DMS153 treated with DMSO at 0.1 percent for 48 hours (cell line): ENCODE measurements at regions not wholly inside any gene's neighbourhood (a gene's known extent, or its start where the extent isn't known, plus 50 kb on each side); places are given as distances from the start of the nearest gene placed in this dataset.

Experiments used
- DNase-seq: peaks from one replicate; lab custom pipeline; 2025; ENCODE audit not compliant: unreplicated experiment; lab: John Stamatoyannopoulos, UW

- DNase-seq, result no peak
Observed at GRCh38 chr21:27192281-27192949, 225.5 kb upstream of the ADAMTS5 start.

GRCh38 chr21:27190601-27191000 lies 223.7 kb upstream of the ADAMTS5 start:
- DNase-seq, result no peak

GRCh38 chr21:27189870-27190269 lies 223.0 kb upstream of the ADAMTS5 start:
- no peak for DNase-seq

GRCh38 chr21:27173053-27173452 lies 206.2 kb upstream of the ADAMTS5 start:
- DNase-seq, result no peak

- no peak for DNase-seq
Observed at GRCh38 chr21:27171707-27172106, 204.8 kb upstream of the ADAMTS5 start.

GRCh38 chr21:27168084-27168483 lies 201.2 kb upstream of the ADAMTS5 start:
- DNase-seq, result no peak

- no peak for DNase-seq
Observed at GRCh38 chr21:27164208-27165177, 197.6 kb upstream of the ADAMTS5 start.

GRCh38 chr21:27158967-27159366 lies 192.1 kb upstream of the ADAMTS5 start:
- DNase-seq, result no peak

GRCh38 chr21:27157097-27157496 lies 190.2 kb upstream of the ADAMTS5 start:
- no peak for DNase-seq

- DNase-seq, result no peak
Observed at GRCh38 chr21:27156666-27157065, 189.8 kb upstream of the ADAMTS5 start.

GRCh38 chr21:27155130-27155500 lies 188.2 kb upstream of the ADAMTS5 start:
- no peak for DNase-seq

- no peak for DNase-seq
Observed at GRCh38 chr21:27154451-27155129, 187.7 kb upstream of the ADAMTS5 start.

GRCh38 chr21:27152996-27153395 lies 186.1 kb upstream of the ADAMTS5 start:
- no peak for DNase-seq

GRCh38 chr21:27149034-27149433 lies 182.1 kb upstream of the ADAMTS5 start:
- DNase-seq, result no peak

- no peak for DNase-seq
Observed at GRCh38 chr21:27146268-27146667, 179.4 kb upstream of the ADAMTS5 start.

GRCh38 chr21:27145134-27145798 lies 178.4 kb upstream of the ADAMTS5 start:
- no peak for DNase-seq

GRCh38 chr21:27143476-27143875 lies 176.6 kb upstream of the ADAMTS5 start:
- DNase-seq, result no peak

GRCh38 chr21:27139526-27139925 lies 172.6 kb upstream of the ADAMTS5 start:
- DNase-seq, result no peak

- no peak for DNase-seq
Observed at GRCh38 chr21:27134516-27134915, 167.6 kb upstream of the ADAMTS5 start.

- DNase-seq, result no peak
Observed at GRCh38 chr21:27132266-27132665, 165.4 kb upstream of the ADAMTS5 start.

GRCh38 chr21:27130154-27130553 lies 163.3 kb upstream of the ADAMTS5 start:
- DNase-seq, result no peak
